NB4 (cell line): ENCODE measurements at regions not wholly inside any gene's neighbourhood (a gene's known extent, or its start where the extent isn't known, plus 50 kb on each side); places are given as distances from the start of the nearest gene placed in this dataset.
"Not testable (repeated sequence)": the region's sequence is repeated elsewhere in the genome, so short reads cannot be mapped to it uniquely, and the experiment has no call there.

Experiments
- DNase-seq: peaks from one replicate; pipeline ENCODE4 v3.0.0; 2010; ENCODE audit warnings: low read depth
- H3K4me3 ChIP-seq: one replicate; pipeline ENCODE4 v1.5.1; 2011; ENCODE audit warnings: mild to moderate bottlenecking, low read depth, low read length, moderate library complexity
- MAX ChIP-seq: IDR thresholded peaks from 2 replicates; pipeline ENCODE4 v1.6.1; 2011; ENCODE audit warnings: low read depth, low read length
- MYC ChIP-seq: IDR thresholded peaks from 2 replicates; pipeline ENCODE4 v1.6.1; 2011; ENCODE audit warnings: low read depth, low read length
- POLR2A ChIP-seq: IDR thresholded peaks from 2 replicates; pipeline ENCODE4 v1.6.1; 2011; ENCODE audit warnings: mild to moderate bottlenecking; ENCODE audit not compliant: insufficient read length; ENCODE audit errors: extremely low read depth
- TF ChIP-seq, protein P1 (sequence below): IDR thresholded peaks from one replicate; pipeline ENCODE4 v1.5.1; 2012; ENCODE audit warnings: low read depth, low read length

GRCh38 chr1:61028136-61028535 is 54.2 kb upstream of the NFIA start:
- TF ChIP-seq, protein P1, sequence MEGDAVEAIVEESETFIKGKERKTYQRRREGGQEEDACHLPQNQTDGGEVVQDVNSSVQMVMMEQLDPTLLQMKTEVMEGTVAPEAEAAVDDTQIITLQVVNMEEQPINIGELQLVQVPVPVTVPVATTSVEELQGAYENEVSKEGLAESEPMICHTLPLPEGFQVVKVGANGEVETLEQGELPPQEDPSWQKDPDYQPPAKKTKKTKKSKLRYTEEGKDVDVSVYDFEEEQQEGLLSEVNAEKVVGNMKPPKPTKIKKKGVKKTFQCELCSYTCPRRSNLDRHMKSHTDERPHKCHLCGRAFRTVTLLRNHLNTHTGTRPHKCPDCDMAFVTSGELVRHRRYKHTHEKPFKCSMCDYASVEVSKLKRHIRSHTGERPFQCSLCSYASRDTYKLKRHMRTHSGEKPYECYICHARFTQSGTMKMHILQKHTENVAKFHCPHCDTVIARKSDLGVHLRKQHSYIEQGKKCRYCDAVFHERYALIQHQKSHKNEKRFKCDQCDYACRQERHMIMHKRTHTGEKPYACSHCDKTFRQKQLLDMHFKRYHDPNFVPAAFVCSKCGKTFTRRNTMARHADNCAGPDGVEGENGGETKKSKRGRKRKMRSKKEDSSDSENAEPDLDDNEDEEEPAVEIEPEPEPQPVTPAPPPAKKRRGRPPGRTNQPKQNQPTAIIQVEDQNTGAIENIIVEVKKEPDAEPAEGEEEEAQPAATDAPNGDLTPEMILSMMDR: no peak
- no peak for TF ChIP-seq MYC
- no peak for TF ChIP-seq MAX
- TF ChIP-seq POLR2A: no peak
- no peak for DNase-seq

GRCh38 chr1:61018068-61018467 is 64.3 kb upstream of the NFIA start:
- DNase-seq, H3K4me3 ChIP-seq: not testable (repeated sequence)

More at GRCh38 chr1:61028136-61028535, 54.2 kb upstream of the NFIA start:
- no peak overlapping the region for H3K4me3 ChIP-seq

- DNase-seq: no peak
- H3K4me3 ChIP-seq: no peak overlapping the region
- TF ChIP-seq MYC (no peak), POLR2A (no peak), MAX (no peak)
- TF ChIP-seq, protein P1: no peak
Measured at GRCh38 chr1:61017651-61018050, 64.7 kb upstream of the NFIA start.

GRCh38 chr1:61013946-61014667 is 68.3 kb upstream of the NFIA start:
- no peak for DNase-seq
- H3K4me3 ChIP-seq: no peak overlapping the region
- TF ChIP-seq MAX (no peak), MYC (no peak), POLR2A (no peak)
- TF ChIP-seq, protein P1: no peak

- no peak for TF ChIP-seq POLR2A
- TF ChIP-seq MYC: no peak
- TF ChIP-seq, protein P1: no peak
- no peak for TF ChIP-seq MAX
- H3K4me3 ChIP-seq: no peak overlapping the region
- DNase-seq: no peak
Measured at GRCh38 chr1:61013189-61013945, 69.0 kb upstream of the NFIA start.

GRCh38 chr1:61012341-61012761 is 70.0 kb upstream of the NFIA start:
- DNase-seq: no peak
- no peak overlapping the region for H3K4me3 ChIP-seq
- TF ChIP-seq, protein P1: no peak
- no peak for TF ChIP-seq MYC
- no peak for TF ChIP-seq POLR2A
- TF ChIP-seq MAX: no peak
